NCI-H2196 treated with DMSO at 0.1 percent for 48 hours (cell line): ENCODE measurements at regions not wholly inside any gene's neighbourhood (a gene's known extent, or its start where the extent isn't known, plus 50 kb on each side); places are given as distances from the start of the nearest gene placed in this dataset.

ENCODE experiments used
- DNase-seq: peaks from one replicate; lab custom pipeline; 2025; ENCODE audit not compliant: unreplicated experiment; lab: John Stamatoyannopoulos, UW

- no peak for DNase-seq
Observed at GRCh38 chr3:180092889-180093288, 56.2 kb upstream of the PEX5L start.

- DNase-seq, result no peak
Observed at GRCh38 chr3:180093535-180093934, 56.8 kb upstream of the PEX5L start.

DNA sequence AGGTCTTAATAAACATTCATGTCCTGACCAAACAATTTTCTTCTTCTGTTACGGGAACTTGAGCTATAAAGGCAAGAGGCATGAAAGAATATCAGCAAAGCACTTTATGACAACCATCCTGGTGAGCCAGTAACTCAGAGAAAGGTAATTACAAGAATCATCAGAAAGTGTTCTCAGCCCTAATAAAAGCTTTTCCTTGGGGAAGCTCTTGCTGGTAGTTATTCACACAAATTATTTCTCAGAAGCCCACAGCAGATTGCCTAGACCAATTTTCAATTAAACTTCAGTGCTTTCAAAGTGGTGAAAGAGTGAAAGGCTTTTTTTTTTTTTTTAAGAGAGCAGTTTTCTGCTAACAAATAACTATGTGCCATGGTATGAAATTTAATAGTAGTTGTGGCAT is 60.9 kb upstream of the PEX5L start:
- no peak for DNase-seq

DNA sequence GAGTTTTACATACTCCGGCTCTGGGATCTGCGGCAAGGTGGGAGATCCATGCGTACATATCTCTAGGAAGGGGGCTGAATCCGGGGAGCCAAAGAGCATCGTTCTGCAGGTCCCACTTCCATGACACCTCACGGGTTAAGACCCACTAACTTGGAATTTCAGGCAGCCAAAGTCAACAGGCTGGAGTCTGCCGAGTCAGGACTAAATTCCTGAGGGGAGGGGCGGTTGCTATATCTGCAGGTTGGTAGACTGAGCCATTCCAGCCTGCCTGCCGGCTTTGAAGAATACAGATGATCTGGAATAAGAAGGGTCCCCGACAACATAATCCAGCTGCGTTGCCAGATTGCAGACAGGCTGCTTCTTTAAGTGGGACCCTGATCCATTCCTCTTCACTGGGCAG is 65.4 kb upstream of the PEX5L start:
- no peak for DNase-seq

- DNase-seq, result no peak
Observed at GRCh38 chr3:180102604-180103003, 65.9 kb upstream of the PEX5L start.

DNA sequence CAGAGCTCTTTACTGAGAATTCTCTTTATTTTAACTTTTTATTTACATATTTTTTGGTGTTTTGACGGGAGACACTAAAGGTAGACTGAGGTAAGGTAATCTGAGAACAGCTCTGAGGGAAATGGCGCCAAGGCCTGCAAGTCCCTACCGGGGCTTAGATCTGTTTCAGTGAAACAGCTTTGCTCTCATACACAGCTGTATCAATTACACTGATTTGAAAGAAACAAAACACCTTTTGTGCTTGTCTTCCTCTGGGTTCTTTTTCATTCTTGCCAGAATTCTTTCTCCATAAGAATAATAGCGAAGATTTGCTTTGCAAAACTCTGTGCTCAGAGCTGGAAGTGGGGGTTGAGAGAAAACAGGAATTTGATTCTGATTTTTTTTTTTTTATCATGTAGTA is 79.5 kb upstream of the PEX5L start:
- no peak for DNase-seq

- no peak for DNase-seq
Observed at GRCh38 chr3:180116658-180117057, 79.9 kb upstream of the PEX5L start.

GRCh38 chr3:180117381-180118163 is 80.8 kb upstream of the PEX5L start:
- DNase-seq, result no peak

GRCh38 chr3:180119567-180119966 is 82.8 kb upstream of the PEX5L start:
- no peak for DNase-seq

DNA sequence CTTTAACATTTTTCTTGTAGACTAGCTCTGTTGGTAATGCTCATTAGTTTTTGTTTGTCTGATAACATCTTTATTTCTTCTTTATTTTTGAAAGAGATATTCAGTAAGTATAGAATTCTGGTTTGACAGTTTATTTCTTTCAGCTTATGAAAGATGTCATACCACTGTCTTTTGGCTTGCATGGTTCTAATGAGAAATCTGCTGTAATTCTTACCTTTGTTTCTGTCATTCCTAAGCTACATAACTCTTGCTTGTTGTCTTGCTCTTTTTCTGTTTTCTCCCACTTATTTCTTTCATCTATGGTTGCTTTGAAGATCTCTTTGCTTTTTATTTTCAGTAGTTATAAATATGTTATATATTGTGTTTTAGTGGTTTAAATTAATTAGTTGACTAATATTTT is 87.2 kb upstream of the PEX5L start:
- no peak for DNase-seq

GRCh38 chr3:180131169-180131568 is 94.4 kb upstream of the PEX5L start:
- DNase-seq, result no peak

GRCh38 chr3:180135101-180135500 is 98.4 kb upstream of the PEX5L start:
- DNase-seq, result no peak

GRCh38 chr3:180138871-180139270 is 102.1 kb upstream of the PEX5L start:
- DNase-seq, result no peak

DNA sequence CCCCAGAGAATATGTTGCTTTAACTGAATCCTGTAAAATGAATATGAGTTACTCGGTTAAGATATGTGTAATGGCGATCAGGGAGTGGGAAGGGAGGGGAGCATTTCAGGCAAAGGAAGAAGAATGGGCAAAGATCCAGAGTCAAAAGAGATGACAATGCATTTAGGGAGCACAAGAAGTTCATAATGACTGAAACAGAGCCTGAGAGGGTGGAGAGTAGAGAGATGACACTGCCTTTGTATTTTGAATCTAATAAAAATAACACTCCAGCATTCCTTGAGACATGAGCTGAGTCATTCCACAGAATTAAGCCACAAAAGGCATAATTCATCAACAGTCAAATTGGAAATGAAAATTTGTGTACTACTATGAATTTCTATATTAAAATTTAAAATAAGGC is 105.3 kb upstream of the PEX5L start:
- DNase-seq, result no peak

DNA sequence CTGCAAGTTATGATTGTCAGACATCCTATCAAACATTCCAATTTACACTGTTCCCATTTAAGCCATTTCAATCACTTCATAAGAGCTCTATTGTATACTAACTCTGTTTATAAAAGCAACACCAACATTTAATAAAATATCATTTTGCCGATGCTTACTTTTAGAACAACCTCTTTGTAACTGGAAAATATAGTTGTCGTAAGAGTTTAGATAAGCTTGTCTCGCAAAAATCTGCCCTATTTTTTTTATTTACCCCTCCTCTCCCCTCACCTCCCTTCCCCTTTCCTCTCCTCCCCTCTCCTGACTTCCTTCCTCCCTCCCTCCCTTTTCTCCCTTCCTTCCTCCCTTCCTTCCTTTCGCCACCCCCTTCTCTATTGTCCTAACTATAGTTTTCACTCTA is 105.7 kb upstream of the PEX5L start:
- DNase-seq, result no peak

- DNase-seq, result no peak
Observed at GRCh38 chr3:180161770-180162169, 125.0 kb upstream of the PEX5L start.

DNA sequence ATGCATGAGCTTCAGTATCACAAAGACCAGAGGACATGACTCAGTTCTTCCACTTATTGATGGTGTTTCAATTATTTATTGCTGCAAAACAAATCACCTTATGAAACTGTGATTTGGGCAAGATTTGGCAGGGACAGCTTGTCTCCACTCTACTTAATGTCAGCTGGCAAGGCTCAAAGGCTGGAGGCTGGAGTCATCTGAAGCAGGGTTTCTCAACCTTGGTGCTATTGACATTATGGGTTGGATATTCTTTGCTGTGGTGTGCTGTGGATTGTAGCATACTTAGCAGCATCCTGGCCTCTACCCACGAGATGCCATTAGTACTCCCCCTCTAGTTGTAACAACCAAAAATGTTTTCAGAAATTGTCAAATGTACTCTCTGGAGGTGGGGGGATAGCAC is 138.8 kb upstream of the PEX5L start:
- no peak for DNase-seq

GRCh38 chr3:180176059-180176458 is 139.3 kb upstream of the PEX5L start:
- DNase-seq, result no peak

GRCh38 chr3:180177255-180177654 is 140.5 kb upstream of the PEX5L start:
- no peak for DNase-seq

DNA sequence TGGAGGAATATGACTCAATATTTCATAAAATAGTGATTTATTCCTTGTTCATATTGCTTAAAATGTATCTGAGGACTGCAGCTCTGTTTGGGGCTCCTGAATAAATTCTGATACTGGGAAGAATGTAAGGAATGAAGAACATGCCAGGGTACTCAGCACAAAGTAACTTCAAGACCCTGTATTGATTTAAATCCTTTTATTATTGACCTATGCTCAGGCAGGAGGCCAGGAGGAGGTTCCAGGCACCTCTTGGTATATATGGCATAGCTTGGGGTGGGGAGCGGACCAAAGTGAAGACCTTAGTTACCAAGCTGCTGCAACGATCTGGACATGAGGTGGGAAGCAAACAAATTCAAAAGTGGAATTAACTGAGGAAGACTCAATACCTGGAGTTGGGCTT is 142.8 kb upstream of the PEX5L start:
- no peak for DNase-seq

- no peak for DNase-seq
Observed at GRCh38 chr3:180180795-180181194, 144.1 kb upstream of the PEX5L start.

DNA sequence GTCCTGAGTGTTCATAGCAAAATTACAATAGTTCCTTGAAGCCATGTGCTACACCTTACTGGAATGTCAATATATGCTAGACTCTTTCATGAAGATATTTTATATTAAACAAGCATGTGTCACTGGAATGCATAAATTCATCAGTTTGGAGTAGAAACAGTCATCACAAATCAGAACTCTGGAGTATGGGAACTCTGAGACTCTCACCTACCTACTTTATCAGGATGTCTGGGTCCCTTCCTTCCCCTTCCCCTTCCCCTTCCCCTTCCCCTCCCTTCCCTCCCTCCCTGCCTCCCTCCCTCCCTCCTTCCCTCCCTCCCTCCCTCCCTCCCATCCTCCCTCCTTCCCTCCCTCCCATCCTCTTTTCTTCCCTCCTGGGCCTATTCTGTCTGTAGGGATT is 144.7 kb upstream of the PEX5L start:
- DNase-seq, result no peak

DNA sequence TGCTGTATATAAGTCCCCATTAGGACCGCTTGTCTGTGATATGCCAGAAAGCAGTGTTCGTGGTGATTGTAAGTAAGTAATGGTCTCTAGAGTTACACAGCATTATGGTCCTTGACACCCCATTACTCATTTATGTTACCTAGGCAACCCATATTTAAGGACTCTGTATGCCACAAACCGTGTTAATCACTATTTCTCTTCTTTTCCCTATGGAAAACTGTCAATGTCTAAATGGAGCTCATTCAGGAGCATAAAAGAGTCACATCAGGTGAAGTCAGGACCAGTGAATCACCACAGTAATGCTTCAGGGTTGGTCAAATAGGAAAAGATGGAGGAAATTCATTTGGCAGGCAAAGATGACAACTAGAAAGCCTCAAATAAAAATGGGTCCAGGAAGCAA is 146.6 kb upstream of the PEX5L start:
- DNase-seq, result no peak
